IPS-18c (cell line): ENCODE measurements at regions not wholly inside any gene's neighbourhood (a gene's known extent, or its start where the extent isn't known, plus 50 kb on each side); places are given as distances from the start of the nearest gene placed in this dataset.

ENCODE experiments used
- H3K4me3 ChIP-seq: 2 replicates; pipeline ENCODE4 v1.7.0; 2013; ENCODE audit warnings: low read depth, mild to moderate bottlenecking, low read length, moderate library complexity; ENCODE audit not compliant: insufficient read depth
- H3K9me3 ChIP-seq: one replicate; pipeline ENCODE4 v1.6.1; 2013; ENCODE audit warnings: mild to moderate bottlenecking, low read length, moderate library complexity; ENCODE audit not compliant: control insufficient read depth, insufficient read depth

DNA sequence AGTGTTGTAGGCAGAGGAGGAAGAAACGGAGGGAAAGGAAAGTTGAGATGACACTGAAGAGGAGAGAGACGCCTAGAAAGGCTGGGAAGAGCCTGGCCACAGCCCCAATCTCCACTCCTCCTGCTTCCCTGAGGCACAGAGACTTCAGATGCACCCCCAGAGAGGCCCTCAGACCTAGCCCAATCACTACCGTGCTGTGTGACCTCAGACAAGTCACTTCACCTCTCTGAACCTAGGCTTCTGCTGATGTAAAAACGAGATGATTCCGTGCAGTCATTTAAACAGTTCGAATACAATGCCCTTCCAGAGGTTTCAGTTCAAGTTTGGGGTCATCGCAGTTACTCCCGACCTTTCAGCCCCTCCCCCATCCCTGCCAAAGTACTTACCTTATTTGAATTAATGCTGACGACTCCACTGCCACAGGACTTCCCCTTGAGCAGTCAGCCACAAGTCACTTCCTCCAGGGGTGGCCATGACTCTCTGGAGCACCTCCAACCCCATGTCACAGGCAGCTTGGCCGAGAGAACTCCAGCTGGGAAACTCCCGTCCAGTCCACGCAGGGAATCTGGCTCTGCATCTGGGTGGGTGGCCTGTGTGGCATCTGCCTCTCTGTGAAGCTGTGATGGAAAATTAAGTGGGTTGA lies 105.2 kb upstream of the ID2 start:
- Histone ChIP-seq H3K9me3 (no peaks in the 10 kb centered on the region), H3K4me3 (no peak overlapping the region)

- no peaks in the 10 kb centered on the region for H3K9me3 ChIP-seq
- H3K4me3 ChIP-seq: no peak overlapping the region
Observed at GRCh38 chr2:8577573-8577972, 104.3 kb upstream of the ID2 start.

DNA sequence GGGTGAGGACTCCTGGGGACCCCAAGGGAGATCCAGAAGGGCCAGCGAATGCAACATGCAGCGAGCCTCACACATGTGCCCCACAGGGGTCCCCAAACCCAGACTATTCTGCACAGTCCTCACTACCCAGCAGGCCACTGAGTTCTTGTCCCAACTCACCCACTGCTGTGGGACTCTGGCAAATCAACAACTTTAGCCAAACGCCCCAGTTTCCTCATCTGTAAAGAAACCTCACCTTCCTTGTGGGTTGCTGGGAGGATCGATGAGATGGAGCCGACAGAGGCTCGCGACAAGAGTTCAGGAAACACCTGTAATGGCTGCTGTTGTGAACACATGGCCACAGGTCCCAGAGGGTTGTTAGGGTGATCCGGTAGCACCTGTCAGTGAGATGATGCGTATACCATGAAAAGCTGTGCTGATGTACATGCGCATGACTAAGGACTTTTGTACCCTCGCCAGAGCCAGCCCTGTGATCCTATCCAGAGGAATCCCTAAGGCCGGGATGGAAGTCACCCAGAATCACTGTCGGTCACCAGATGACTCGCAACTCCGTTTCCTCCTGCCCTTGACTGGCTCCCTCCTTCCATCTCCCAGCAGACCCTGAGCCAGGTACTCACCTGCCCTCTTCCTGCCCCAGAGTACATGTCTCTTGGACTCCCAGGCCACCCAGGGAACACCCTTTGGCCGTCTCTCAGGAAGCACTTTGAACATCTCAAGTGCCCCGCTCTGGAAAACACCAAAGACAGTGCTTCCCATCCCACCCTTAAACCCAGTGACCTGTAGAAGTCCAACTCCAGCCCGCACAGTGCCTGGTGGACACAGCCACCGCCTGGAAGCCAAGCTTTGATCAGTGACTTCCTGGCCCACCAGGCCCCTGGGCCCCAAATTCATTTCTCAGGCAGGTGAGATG lies 103.3 kb upstream of the ID2 start:
- no peaks in the 10 kb centered on the region for H3K9me3 ChIP-seq
- no peak overlapping the region for H3K4me3 ChIP-seq

GRCh38 chr2:8579485-8580085 lies 102.3 kb upstream of the ID2 start:
- Histone ChIP-seq H3K9me3 (no peaks in the 10 kb centered on the region), H3K4me3 (no peak overlapping the region)

DNA sequence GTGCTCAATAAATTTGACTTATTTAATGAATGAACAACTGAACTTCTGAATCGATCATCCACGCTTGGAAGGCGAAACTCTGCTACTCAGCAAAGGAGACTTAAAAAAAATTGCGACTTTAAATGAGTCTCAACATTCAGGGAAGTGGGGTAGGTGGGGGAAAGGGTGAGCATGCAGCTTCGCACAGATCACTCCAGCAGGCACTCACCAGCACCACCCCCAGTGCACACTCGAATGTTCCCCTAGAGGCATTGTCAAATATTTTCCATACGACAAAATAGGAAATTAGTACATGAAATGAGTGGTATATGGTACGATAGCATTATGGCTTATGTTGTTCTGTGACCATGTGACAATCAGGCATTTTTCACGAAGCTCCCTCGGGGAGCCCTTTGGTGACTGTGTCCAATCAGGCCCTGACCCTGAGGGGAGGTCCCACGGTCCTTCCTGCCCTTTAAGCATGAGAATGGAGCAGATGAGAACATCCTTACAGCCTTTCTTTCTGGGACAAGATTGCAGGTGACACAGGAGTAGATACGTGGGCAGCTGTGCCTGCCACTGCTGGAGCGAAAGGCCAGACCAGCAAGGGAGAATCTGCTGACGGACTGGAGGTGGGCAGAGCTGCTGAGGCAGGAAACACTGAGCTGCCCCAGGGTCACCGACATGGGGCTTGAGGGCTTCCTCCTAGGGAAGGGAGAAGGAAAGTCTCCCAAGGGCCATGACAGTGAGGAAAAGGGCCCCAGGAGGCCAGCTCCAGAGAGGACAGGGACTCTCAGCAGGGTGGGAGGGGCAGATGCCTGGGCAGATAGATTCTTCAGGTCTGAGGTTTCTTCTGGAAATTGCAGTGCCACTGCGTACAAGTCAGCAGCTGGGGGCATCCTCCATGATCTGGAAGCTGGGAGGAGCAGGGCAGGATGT lies 101.3 kb upstream of the ID2 start:
- Histone ChIP-seq H3K9me3 (no peaks in the 10 kb centered on the region), H3K4me3 (no peak overlapping the region)

DNA sequence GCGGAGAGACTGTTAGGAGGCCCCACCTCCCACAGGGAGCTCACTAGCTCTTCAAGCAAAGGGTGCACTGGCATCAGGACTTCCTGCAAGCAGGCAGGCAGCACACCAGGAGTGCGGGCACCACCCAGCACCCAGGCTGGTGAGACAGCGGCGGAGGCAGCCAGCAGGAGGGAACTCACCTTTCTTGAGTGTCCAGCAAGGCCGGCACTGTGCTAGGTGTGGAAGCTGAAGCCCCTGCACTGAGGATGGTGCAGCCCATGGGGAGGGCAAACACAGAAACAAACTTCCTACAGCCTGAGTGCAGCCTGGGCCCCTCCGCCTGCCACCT lies 100.7 kb upstream of the ID2 start:
- no peak overlapping the region for H3K4me3 ChIP-seq
- no peaks in the 10 kb centered on the region for H3K9me3 ChIP-seq

- Histone ChIP-seq H3K4me3 (no peak overlapping the region), H3K9me3 (no peaks in the 10 kb centered on the region)
Observed at GRCh38 chr2:8581601-8582041, 100.2 kb upstream of the ID2 start.

DNA sequence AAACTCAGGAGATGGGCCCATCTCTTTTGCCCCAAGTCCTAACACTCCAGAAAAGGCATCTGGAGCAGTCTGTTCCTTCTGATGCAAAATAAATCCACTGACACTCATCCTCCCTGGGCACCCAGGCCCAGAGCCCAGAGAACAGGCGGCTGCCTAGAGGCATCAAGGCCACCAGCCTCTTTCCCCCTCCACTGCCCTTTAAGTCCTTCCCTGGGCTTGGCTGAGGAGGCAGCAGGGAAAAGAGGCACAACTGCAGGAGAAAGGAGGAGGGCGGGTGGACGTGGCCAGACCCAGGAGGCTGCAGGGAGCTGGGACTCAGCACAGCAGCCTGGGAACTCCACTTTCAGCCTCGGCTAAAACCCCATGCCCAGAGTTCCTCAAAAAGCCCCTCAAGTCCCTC lies 99.7 kb upstream of the ID2 start:
- Histone ChIP-seq H3K4me3 (no peak overlapping the region), H3K9me3 (no peaks in the 10 kb centered on the region)

- H3K4me3 ChIP-seq: no peak overlapping the region
Observed at GRCh38 chr2:8582651-8583399, 99.0 kb upstream of the ID2 start.

DNA sequence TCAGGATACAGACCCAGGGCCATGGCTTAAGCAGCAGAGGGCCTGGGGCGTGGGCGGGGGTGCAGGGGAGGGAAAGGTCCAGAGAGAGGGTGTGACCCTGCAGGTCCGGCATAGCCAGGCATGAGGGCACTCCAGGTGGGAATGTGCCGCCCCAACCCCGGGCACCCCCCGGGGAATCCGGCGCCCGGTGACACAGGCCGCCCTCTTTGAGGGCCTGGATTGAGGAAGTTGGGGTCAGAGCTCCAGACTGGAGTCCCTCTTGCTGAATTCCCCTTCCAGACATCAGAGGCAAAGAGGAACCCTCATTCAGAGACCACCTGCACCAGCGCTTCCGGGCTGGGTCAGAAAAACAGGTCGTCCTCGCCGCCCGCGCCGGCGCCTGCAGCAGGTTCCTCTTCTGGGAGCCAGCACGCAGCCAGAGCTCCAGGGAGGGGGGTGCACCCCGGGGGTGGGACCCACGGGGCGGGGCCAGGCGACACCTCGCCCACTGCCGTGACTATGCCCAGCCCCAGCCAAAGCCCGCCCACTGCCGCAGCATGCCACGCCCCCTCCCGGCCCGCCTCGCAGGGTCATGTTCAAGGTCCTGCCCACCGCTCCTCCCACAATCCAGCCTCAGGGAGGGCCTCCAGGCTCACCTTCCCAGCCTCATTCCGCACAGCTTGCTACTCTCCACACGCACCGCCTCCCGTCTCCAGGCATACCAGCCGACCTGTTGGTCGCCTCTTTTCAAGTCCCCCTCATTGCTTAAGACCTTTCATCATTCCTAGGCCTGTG lies 98.3 kb upstream of the ID2 start:
- Histone ChIP-seq H3K9me3 (no peaks in the 10 kb centered on the region), H3K4me3 (no peak overlapping the region; the same call in 1 of the 2 replicates)

More at GRCh38 chr2:8582651-8583399, 99.0 kb upstream of the ID2 start:
- H3K9me3 ChIP-seq: no peaks in the 10 kb centered on the region

GRCh38 chr2:8584174-8585066 lies 97.4 kb upstream of the ID2 start:
- H3K9me3 ChIP-seq: no peaks in the 10 kb centered on the region
- no peak overlapping the region; the same call in 1 of the 2 replicates for H3K4me3 ChIP-seq

- Histone ChIP-seq H3K4me3 (no peak overlapping the region), H3K9me3 (no peaks in the 10 kb centered on the region)
Observed at GRCh38 chr2:8586457-8587051, 95.3 kb upstream of the ID2 start.

DNA sequence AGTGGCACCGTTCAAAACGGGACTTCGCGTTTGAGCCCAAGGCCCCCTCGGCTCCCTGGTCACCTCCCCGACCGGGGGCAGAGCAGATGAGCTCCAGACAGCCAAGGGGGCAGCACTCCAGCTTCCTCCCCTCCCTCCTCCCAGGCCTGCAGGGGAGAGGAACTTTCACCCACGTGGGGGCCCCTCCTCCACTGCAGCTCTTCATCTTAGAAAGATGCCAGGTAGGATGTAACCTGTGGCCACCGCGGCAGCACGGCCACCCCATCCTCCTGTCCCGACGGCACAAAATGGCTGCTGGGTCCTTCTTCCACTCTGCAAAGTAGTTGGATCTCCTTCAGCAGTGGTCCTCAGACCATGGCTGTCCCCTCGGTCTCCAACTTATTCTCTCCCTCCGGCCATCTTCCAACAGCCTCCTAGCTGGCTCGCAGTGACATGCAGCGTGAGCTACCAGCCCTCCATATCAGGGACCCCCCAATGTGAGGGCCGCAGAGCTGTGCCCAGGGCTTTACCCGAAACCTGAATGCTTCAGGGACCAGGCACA lies 94.5 kb upstream of the ID2 start:
- H3K9me3 ChIP-seq: no peaks in the 10 kb centered on the region

GRCh38 chr2:8587920-8588830 lies 93.7 kb upstream of the ID2 start:
- Histone ChIP-seq H3K4me3 (no peak overlapping the region), H3K9me3 (no peaks in the 10 kb centered on the region)

More for the DNA sequence above, 94.5 kb upstream of the ID2 start:
- H3K4me3 ChIP-seq: no peak overlapping the region
